ENCODE measurements at regions not wholly inside any gene's neighbourhood (a gene's known extent, or its start where the extent isn't known, plus 50 kb on each side); places are given as distances from the start of the nearest gene placed in this dataset.

GRCh38 chr17:21517538-21518293 lies 141.6 kb downstream of the KCNJ12 start:
- TF ChIP-seq POLR2A (IDR thresholded peaks at IDR 0.05; ENCODE audit: low read depth, low read length) (no peak), TAF1 (IDR thresholded peaks at IDR 0.05; ENCODE audit: low read depth, low read length) (no peak), POU2F2 (IDR thresholded peaks at IDR 0.05; ENCODE audit: low read depth, low read length) (no peak), SPI1 (IDR thresholded peaks at IDR 0.05; ENCODE audit: low read depth, low read length) (no peak), POLR2AphosphoS5 (IDR thresholded peaks at IDR 0.05; ENCODE audit: low read depth, low read length) (no peak), PAX5 (IDR thresholded peaks at IDR 0.05; ENCODE audit: insufficient read depth, low read length, severe bottlenecking) (no peak)
- FAIRE-seq (no peak), DNase-seq (ENCODE audit: insufficient read length, low spot score) (no peak)

- no peak for TF ChIP-seq PAX5 (IDR thresholded peaks at IDR 0.05; ENCODE audit: insufficient read depth, low read length, severe bottlenecking)
- no peak for TF ChIP-seq TAF1 (IDR thresholded peaks at IDR 0.05; ENCODE audit: low read depth, low read length)
- TF ChIP-seq SPI1 (IDR thresholded peaks at IDR 0.05; ENCODE audit: low read depth, low read length) = no peak
- no peak for TF ChIP-seq POU2F2 (IDR thresholded peaks at IDR 0.05; ENCODE audit: low read depth, low read length)
- TF ChIP-seq POLR2A (IDR thresholded peaks at IDR 0.05; ENCODE audit: low read depth, low read length) = no peak
- no peak for TF ChIP-seq POLR2AphosphoS5 (IDR thresholded peaks at IDR 0.05; ENCODE audit: low read depth, low read length)
- DNase-seq (ENCODE audit: insufficient read length, low spot score) = no peak
- no peak for FAIRE-seq
Observed at GRCh38 chr17:21522755-21523336, 146.7 kb downstream of the KCNJ12 start.

GRCh38 chr17:21523497-21524210 lies 147.5 kb downstream of the KCNJ12 start:
- DNase-seq (ENCODE audit: insufficient read length, low spot score) = no peak
- FAIRE-seq = no peak

GRCh38 chr17:21524211-21524591 lies 148.0 kb downstream of the KCNJ12 start:
- no peak for DNase-seq (ENCODE audit: insufficient read length, low spot score)
- TF ChIP-seq POLR2AphosphoS5 (IDR thresholded peaks at IDR 0.05; ENCODE audit: low read depth, low read length) (no peak), SPI1 (IDR thresholded peaks at IDR 0.05; ENCODE audit: low read depth, low read length) (no peak), POLR2A (IDR thresholded peaks at IDR 0.05; ENCODE audit: low read depth, low read length) (no peak)
- FAIRE-seq = no peak

More at GRCh38 chr17:21523497-21524210, 147.5 kb downstream of the KCNJ12 start:
- TF ChIP-seq POLR2AphosphoS5 (IDR thresholded peaks at IDR 0.05; ENCODE audit: low read depth, low read length) (no peak), TAF1 (IDR thresholded peaks at IDR 0.05; ENCODE audit: low read depth, low read length) (no peak), POU2F2 (IDR thresholded peaks at IDR 0.05; ENCODE audit: low read depth, low read length) (no peak), PAX5 (IDR thresholded peaks at IDR 0.05; ENCODE audit: insufficient read depth, low read length, severe bottlenecking) (no peak), POLR2A (IDR thresholded peaks at IDR 0.05; ENCODE audit: low read depth, low read length) (no peak), SPI1 (IDR thresholded peaks at IDR 0.05; ENCODE audit: low read depth, low read length) (no peak)

- TF ChIP-seq POLR2A (IDR thresholded peaks at IDR 0.05; ENCODE audit: low read depth, low read length) (no peak), SPI1 (IDR thresholded peaks at IDR 0.05; ENCODE audit: low read depth, low read length) (no peak), POLR2AphosphoS5 (IDR thresholded peaks at IDR 0.05; ENCODE audit: low read depth, low read length) (no peak), TAF1 (IDR thresholded peaks at IDR 0.05; ENCODE audit: low read depth, low read length) (no peak), POU2F2 (IDR thresholded peaks at IDR 0.05; ENCODE audit: low read depth, low read length) (no peak), PAX5 (IDR thresholded peaks at IDR 0.05; ENCODE audit: insufficient read depth, low read length, severe bottlenecking) (no peak)
- DNase-seq (ENCODE audit: insufficient read length, low spot score) (no peak), FAIRE-seq (no peak)
Observed at GRCh38 chr17:21525464-21526130, 149.4 kb downstream of the KCNJ12 start.

GRCh38 chr17:21528031-21528695 lies 152.0 kb downstream of the KCNJ12 start:
- FAIRE-seq = no peak
- no peak for DNase-seq (ENCODE audit: insufficient read length, low spot score)
- TF ChIP-seq POLR2AphosphoS5 (IDR thresholded peaks at IDR 0.05; ENCODE audit: low read depth, low read length) = no peak
- TF ChIP-seq SPI1 (IDR thresholded peaks at IDR 0.05; ENCODE audit: low read depth, low read length) = no peak
- no peak for TF ChIP-seq POU2F2 (IDR thresholded peaks at IDR 0.05; ENCODE audit: low read depth, low read length)
- TF ChIP-seq TAF1 (IDR thresholded peaks at IDR 0.05; ENCODE audit: low read depth, low read length) = no peak
- no peak for TF ChIP-seq POLR2A (IDR thresholded peaks at IDR 0.05; ENCODE audit: low read depth, low read length)
- TF ChIP-seq PAX5 (IDR thresholded peaks at IDR 0.05; ENCODE audit: insufficient read depth, low read length, severe bottlenecking) = no peak

GRCh38 chr17:21530311-21530710 lies 154.2 kb downstream of the KCNJ12 start:
- TF ChIP-seq SPI1 (IDR thresholded peaks at IDR 0.05; ENCODE audit: low read depth, low read length) (no peak), POLR2AphosphoS5 (IDR thresholded peaks at IDR 0.05; ENCODE audit: low read depth, low read length) (no peak), TAF1 (IDR thresholded peaks at IDR 0.05; ENCODE audit: low read depth, low read length) (no peak), POLR2A (IDR thresholded peaks at IDR 0.05; ENCODE audit: low read depth, low read length) (no peak), PAX5 (IDR thresholded peaks at IDR 0.05; ENCODE audit: insufficient read depth, low read length, severe bottlenecking) (no peak), POU2F2 (IDR thresholded peaks at IDR 0.05; ENCODE audit: low read depth, low read length) (no peak)
- FAIRE-seq = no peak
- DNase-seq (ENCODE audit: insufficient read length, low spot score) = no peak

GRCh38 chr17:21530841-21531240 lies 154.7 kb downstream of the KCNJ12 start:
- FAIRE-seq (no peak), DNase-seq (ENCODE audit: insufficient read length, low spot score) (no peak)
- no peak for TF ChIP-seq PAX5 (IDR thresholded peaks at IDR 0.05; ENCODE audit: insufficient read depth, low read length, severe bottlenecking)
- TF ChIP-seq POU2F2 (IDR thresholded peaks at IDR 0.05; ENCODE audit: low read depth, low read length) = no peak
